Small intestine (tissue), 7 donors: ENCODE measurements at regions not wholly inside any gene's neighbourhood (a gene's known extent, or its start where the extent isn't known, plus 50 kb on each side); places are given as distances from the start of the nearest gene placed in this dataset.
"Not testable (repeated sequence)": the region's sequence is repeated elsewhere in the genome, so short reads cannot be mapped to it uniquely, and the experiment has no call there.

Source experiments
- DNase-seq, 2 donors: peaks; one replicate each; pipeline versions ENCODE4 v3.0.0 to v3.0.0-alpha.2; 2013
- FAIRE-seq: peaks from 2 replicates; lab custom pipeline; 2012; peaks lifted over from hg19 to GRCh38; lab: Jason Lieb, UNC
- H3K27ac ChIP-seq, 3 donors: one replicate each; pipeline ENCODE4 v1.5.1; 2013; ENCODE audit warnings: low read length in 2 of 3, mild to moderate bottlenecking in 2 of 3, control low read depth in 1 of 3, inconsistent platforms in 1 of 3, low read depth in 1 of 3, moderate library complexity in 1 of 3
- H3K27me3 ChIP-seq, 3 donors: one replicate each; pipeline ENCODE4 v1.6.1; 2013; ENCODE audit warnings: low read length in 3 of 3, inconsistent platforms in 1 of 3; ENCODE audit not compliant: control insufficient read depth in 3 of 3, insufficient read depth in 3 of 3
- H3K36me3 ChIP-seq, 3 donors: one replicate each; pipeline ENCODE4 v1.6.1; 2013; ENCODE audit warnings: low read length in 3 of 3, inconsistent platforms in 1 of 3, low read depth in 1 of 3, mild to moderate bottlenecking in 1 of 3, moderate library complexity in 1 of 3; ENCODE audit not compliant: control insufficient read depth in 3 of 3, insufficient read depth in 2 of 3
- H3K4me1 ChIP-seq, 3 donors: one replicate each; pipeline ENCODE4 v1.6.1; 2013; ENCODE audit warnings: low read length in 2 of 3, inconsistent platforms in 1 of 3, low read depth in 1 of 3, mild to moderate bottlenecking in 1 of 3, moderate library complexity in 1 of 3; ENCODE audit not compliant: control insufficient read depth in 3 of 3, insufficient read depth in 2 of 3
- H3K4me3 ChIP-seq, 3 donors: one replicate each; pipeline ENCODE4 v1.5.1; 2013; ENCODE audit warnings: low read length in 3 of 3, control low read depth in 1 of 3, inconsistent platforms in 1 of 3, low read depth in 1 of 3, mild to moderate bottlenecking in 1 of 3, moderate library complexity in 1 of 3
- H3K9me3 ChIP-seq, 2 donors: one replicate each; pipeline ENCODE4 v1.6.1; 2013; ENCODE audit warnings: low read depth in 1 of 2, low read length in 1 of 2; ENCODE audit not compliant: control insufficient read depth in 2 of 2, insufficient read depth in 1 of 2
- WGBS, 3 donors: extraction: QIAGEN DNeasy Blood & Tissue Kit; methylation state at CpG; one replicate each; pipeline ENCODE4 v1.1.7; 2013; 5-methylcytosine and 5-hydroxymethylcytosine counted together
- donor health status: healthy with polysubstance abuse.
- donor health status: control.
- donor health status: control.
- donor health status: Bipolar disorder and iron deficiency.
- donor health status: healthy.

- Histone ChIP-seq H3K9me3 (no peaks in the 10 kb centered on the region), H3K27me3 (peaks cover 0 to 10% (median 3%) of the 10 kb centered on the region in 3 donors), H3K36me3 (no peaks in the 10 kb centered on the region), H3K4me1 (no peaks in the 10 kb centered on the region), H3K27ac (no peak overlapping the region), H3K4me3 (peak overlapping the region in 1 of 3 donors; percentile 19)
- WGBS, 3 donors, result 14 to 20% (median 19%) methylated on average over 19 of the region's 19 CpGs
- no peak for FAIRE-seq
- peak; percentile 7 to 36 for DNase-seq
Observed at GRCh38 chr18:961644-962355, 57.1 kb downstream of the ADCYAP1 start.

DNA sequence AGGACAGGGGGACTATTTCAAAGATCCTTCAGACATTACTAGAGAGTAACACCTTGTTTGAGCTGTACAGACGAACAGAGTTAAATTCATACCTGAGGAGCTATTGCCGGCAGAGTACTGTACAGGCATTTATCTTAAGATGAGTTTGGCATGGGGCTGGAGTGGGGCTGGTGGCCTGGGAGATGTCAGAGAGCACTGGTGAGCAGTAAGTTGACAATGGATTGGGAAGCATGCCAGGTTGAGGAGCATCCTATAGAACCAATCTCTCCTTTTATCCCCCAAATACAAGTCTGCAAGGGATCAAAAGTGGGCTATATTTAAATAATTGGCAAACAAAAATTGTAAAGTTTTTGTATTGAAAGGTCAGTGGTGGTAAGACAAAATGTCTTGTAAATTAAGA, 58.6 kb downstream of the ADCYAP1 start:
- DNase-seq (no peak), FAIRE-seq (no peak)
- Histone ChIP-seq H3K27ac (no peak overlapping the region), H3K4me1 (no peaks in the 10 kb centered on the region), H3K4me3 (no peak overlapping the region), H3K9me3 (no peaks in the 10 kb centered on the region), H3K36me3 (no peaks in the 10 kb centered on the region), H3K27me3 (peaks cover 0 to 7% (median 3%) of the 10 kb centered on the region in 3 donors)
- WGBS, 3 donors, result 75 to 85% (median 75%) methylated on average over 2 of the region's 2 CpGs

DNA sequence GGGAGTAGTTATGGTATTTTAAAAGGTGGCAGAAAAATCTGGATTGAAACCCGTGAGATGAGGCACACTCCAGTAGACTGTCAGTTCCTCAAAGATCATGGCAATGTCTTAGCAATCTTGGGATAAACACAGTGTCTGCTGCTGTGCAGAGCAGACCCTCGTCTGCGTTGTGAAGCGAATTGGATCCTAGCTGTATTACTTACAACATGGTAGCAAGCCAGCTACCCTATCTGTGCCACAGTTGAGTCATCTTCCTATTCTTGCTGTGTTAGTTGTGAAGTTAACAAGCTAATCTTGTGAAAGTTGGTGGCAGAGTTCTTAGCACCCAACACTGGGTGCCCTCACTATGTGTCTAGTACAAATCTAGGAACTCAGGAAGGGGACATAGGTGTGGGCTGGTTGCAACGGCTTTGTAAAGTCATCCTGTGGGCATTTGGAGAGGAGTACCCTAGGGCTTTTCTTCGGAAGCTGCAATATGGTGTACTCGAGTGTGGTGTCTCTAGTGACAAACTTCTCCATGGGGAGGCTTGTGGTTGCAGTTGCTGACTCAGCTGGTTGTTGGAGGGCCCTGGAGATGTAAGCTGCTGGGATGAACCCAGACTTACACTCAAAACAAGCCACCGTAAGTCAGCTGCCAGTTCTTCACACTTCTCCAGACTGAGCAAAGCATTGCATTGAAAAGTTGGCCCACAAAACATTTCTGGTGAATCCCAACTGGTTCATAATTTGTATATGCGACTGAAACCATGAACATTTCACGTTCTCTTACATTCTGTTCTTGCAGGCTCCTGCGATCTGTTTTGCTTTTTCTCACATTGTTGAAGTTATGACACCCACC, 61.5 kb downstream of the ADCYAP1 start:
- Histone ChIP-seq H3K9me3 (no peaks in the 10 kb centered on the region), H3K36me3 (no peaks in the 10 kb centered on the region), H3K4me3 (no peak overlapping the region), H3K27me3 (peaks cover 0 to 7% (median 0%) of the 10 kb centered on the region in 3 donors), H3K4me1 (no peaks in the 10 kb centered on the region), H3K27ac (no peak overlapping the region)
- 79 to 86% (median 80%) methylated on average over 11 of the region's 11 CpGs for WGBS, 3 donors
- no peak for DNase-seq
- no peak for FAIRE-seq

DNA sequence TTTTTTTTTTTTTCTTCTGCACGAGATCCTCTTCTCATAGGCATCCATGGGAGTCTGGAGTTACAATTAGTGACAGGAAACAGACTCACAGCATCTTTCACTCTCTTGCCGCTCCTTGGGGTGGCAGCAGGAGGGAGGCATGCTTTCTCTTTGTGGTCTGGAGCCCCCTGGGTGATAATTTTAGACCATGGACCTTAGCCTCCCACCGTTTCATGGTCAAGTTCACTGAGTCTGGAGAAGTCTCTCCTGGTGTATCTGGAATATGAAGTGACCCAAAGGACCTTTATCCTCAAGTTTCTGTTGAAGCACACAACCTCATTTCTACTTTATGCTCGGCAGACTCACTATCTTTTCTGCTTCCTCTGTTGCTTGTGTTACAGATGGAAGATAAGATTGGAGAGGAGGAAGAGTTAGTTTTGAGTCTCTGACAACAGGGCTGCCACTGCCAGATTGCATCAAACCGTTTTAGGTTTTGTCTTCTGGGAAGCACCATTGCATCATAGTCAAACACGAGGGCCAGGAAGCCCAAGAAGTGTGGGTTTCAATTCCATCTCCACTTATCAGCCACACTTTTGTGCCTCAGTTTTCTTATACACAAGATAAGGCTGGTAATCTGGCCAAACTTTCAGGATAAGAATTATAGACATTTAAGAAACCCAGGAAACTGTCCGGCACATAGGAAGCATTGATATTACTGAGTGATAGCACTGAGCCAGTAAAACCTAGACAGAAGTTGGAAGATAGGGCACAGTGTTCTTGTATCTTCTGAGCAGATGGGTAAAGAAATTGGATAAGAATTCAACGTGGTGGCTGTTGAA, 62.3 kb downstream of the ADCYAP1 start:
- Histone ChIP-seq H3K27ac (no peak overlapping the region), H3K36me3 (no peaks in the 10 kb centered on the region), H3K4me1 (no peaks in the 10 kb centered on the region), H3K27me3 (peaks cover 0 to 4% (median 0%) of the 10 kb centered on the region in 3 donors), H3K9me3 (no peaks in the 10 kb centered on the region), H3K4me3 (no peak overlapping the region)
- whole genome bisulfite sequencing, 3 donors, result 51 to 61% (median 58%) methylated on average over 8 of the region's 8 CpGs
- DNase-seq (no peak), FAIRE-seq (no peak)

DNA sequence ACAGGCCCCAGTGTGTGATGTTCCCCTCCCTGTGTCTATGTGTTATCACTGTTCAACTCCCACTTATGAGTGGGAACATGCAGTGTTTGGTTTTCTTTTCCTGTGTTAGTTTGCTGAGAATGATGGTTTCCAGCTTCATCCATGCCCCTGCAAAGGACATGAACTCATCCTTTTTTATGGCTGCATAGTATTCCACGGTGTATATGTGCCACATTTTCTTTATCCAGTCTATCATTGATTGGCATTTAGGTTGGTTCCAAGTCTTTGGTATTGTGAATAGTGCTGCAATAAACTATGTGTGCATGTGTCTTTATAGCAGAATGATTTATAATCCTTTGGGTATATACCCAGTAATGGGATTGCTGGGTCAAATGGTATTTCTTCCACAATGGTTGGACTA, 64.2 kb downstream of the ADCYAP1 start:
- 59 to 82% (median 78%) methylated on average over 1 of the region's 1 CpG for WGBS, 3 donors
- H3K36me3 ChIP-seq, H3K9me3 ChIP-seq, H3K4me1 ChIP-seq, FAIRE-seq, DNase-seq, H3K27ac ChIP-seq, H3K27me3 ChIP-seq, H3K4me3 ChIP-seq: not testable (repeated sequence)

DNA sequence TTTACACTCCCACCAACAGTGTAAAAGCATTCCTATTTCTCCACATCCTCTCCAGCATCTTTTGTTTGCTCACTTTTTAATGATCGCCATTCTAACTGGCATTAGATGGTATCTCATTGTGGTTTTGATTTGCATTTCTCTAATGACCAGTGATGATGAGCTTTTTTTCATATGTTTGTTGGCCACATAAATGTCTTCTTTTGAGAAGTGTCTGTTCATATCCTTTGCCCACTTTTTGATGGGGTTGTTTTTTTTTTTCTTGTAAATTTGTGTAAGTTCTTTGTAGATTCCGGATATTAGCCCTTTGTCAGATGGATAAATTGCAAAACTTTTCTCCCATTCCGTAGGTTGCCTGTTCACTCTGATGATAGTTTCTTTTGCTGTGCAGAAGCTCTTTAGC, 64.6 kb downstream of the ADCYAP1 start:
- not testable (repeated sequence) for H3K4me3 ChIP-seq, H3K27ac ChIP-seq, H3K27me3 ChIP-seq, FAIRE-seq, H3K4me1 ChIP-seq, H3K9me3 ChIP-seq, H3K36me3 ChIP-seq, DNase-seq
- WGBS, 3 donors, result 72 to 95% (median 91%) methylated on average over 3 of the region's 3 CpGs

- WGBS, 3 donors, result 58 to 93% (median 61%) methylated on average over 1 to 3 of the region's 6 CpGs
- DNase-seq, H3K4me3 ChIP-seq, H3K4me1 ChIP-seq, H3K27ac ChIP-seq, H3K9me3 ChIP-seq, H3K27me3 ChIP-seq, H3K36me3 ChIP-seq, FAIRE-seq: not testable (repeated sequence)
Observed at GRCh38 chr18:974606-975005, 69.9 kb downstream of the ADCYAP1 start.
